ENCODE measurements at regions not wholly inside any gene's neighbourhood (a gene's known extent, or its start where the extent isn't known, plus 50 kb on each side); places are given as distances from the start of the nearest gene placed in this dataset.

GRCh38 chr4:188197566-188197965 lies 58.3 kb downstream of the TRIML1 start:
- DNase-seq: no peak

- DNase-seq: no peak
These were observed 59.9 kb downstream of the TRIML1 start for GRCh38 chr4:188198982-188199792.

GRCh38 chr4:188201851-188202250 lies 62.6 kb downstream of the TRIML1 start:
- no peak for DNase-seq

- no peak for DNase-seq
These were observed 67.5 kb downstream of the TRIML1 start for GRCh38 chr4:188206783-188207182.

GRCh38 chr4:188214861-188215260 lies 75.6 kb downstream of the TRIML1 start:
- DNase-seq: no peak

- DNase-seq: no peak
These were observed 79.2 kb downstream of the TRIML1 start for GRCh38 chr4:188218392-188218791.

- no peak for DNase-seq
These were observed 80.8 kb downstream of the TRIML1 start for GRCh38 chr4:188220006-188220405.

- DNase-seq: no peak
These were observed 81.8 kb downstream of the TRIML1 start for GRCh38 chr4:188221090-188221489.

- DNase-seq: no peak
These were observed 89.0 kb downstream of the TRIML1 start for GRCh38 chr4:188228279-188228678.

GRCh38 chr4:188232428-188232827 lies 93.2 kb downstream of the TRIML1 start:
- DNase-seq: no peak

- DNase-seq: no peak
These were observed 102.8 kb downstream of the TRIML1 start for GRCh38 chr4:188242041-188242440.

- no peak for DNase-seq
These were observed 106.4 kb downstream of the TRIML1 start for GRCh38 chr4:188245651-188246050.

- no peak for DNase-seq
These were observed 107.2 kb downstream of the TRIML1 start for GRCh38 chr4:188246488-188246887.

GRCh38 chr4:188254211-188254610 lies 115.0 kb downstream of the TRIML1 start:
- DNase-seq: no peak

- no peak for DNase-seq
These were observed 123.2 kb downstream of the TRIML1 start for GRCh38 chr4:188262464-188262863.

- no peak for DNase-seq
These were observed 124.1 kb downstream of the TRIML1 start for GRCh38 chr4:188263321-188263720.

GRCh38 chr4:188266386-188266785 lies 127.1 kb downstream of the TRIML1 start:
- no peak for DNase-seq

GRCh38 chr4:188268131-188268908 lies 129.1 kb downstream of the TRIML1 start:
- DNase-seq: no peak

GRCh38 chr4:188270273-188271069 lies 131.2 kb downstream of the TRIML1 start:
- DNase-seq: no peak

- DNase-seq: no peak
These were observed 136.4 kb downstream of the TRIML1 start for GRCh38 chr4:188275686-188276085.

- no peak for DNase-seq
These were observed 139.9 kb downstream of the TRIML1 start for GRCh38 chr4:188279184-188279583.

- no peak for DNase-seq
These were observed 143.4 kb downstream of the TRIML1 start for GRCh38 chr4:188282471-188283232.
